ENCODE measurements at regions not wholly inside any gene's neighbourhood (a gene's known extent, or its start where the extent isn't known, plus 50 kb on each side); places are given as distances from the start of the nearest gene placed in this dataset.

DNA sequence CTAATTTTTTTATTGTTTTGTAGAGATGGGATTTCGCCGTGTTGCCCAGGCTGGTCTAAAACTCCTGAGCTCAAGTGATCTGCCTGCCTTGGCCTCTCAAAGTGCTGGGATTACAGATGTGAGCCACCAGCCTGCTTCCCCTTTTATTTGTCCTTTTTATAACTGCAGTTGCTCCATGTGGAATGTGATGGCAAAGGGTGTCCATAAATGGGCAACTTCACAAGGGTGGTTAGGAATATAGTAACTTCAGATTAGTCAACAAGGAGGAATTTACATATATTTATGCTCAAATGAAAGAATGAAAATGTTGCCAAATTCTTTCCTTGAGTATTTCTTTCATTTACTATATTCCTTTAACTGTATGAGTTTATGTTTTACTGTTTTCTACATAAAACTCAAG lies 182.9 kb downstream of the BACH1 start:
- TF ChIP-seq TCF7L2 (IDR thresholded peaks at IDR 0.05; ENCODE audit: low read depth, low read length) (no peak), SIN3A (IDR thresholded peaks at IDR 0.05; ENCODE audit: borderline replicate concordance, insufficient read depth, low read depth, low read length) (no peak), POLR2AphosphoS5 (IDR thresholded peaks at IDR 0.05; ENCODE audit: low read depth, low read length) (no peak)
- Histone ChIP-seq H3K4me1 (ENCODE audit: control insufficient read depth, insufficient read depth, low read length) (no peaks in the 10 kb centered on the region), H3K27ac (ENCODE audit: low read length) (no peak overlapping the region), H3K27me3 (ENCODE audit: control insufficient read depth, insufficient read depth, low read length) (no peaks in the 10 kb centered on the region), H3K9me3 (ENCODE audit: control insufficient read depth, insufficient read depth, low read depth, low read length) (no peaks in the 10 kb centered on the region), H3K36me3 (ENCODE audit: control insufficient read depth, insufficient read depth, low read length) (no peaks in the 10 kb centered on the region), H3K4me3 (ENCODE audit: low read depth in 2 of 2, low read length in 2 of 2) (no peak overlapping the region)
- CTCF ChIA-PET, result no interaction called here
- no peak for DNase-seq (ENCODE audit: low read depth, low spot score)
- intact Hi-C loops (cut with micrococcal nuclease; ENCODE audit: unreplicated experiment) (no loop called here), in situ Hi-C loops (cut with HindIII; ENCODE audit: low pct_unique_long_range_greater_than_20kb, low sequenced_read_pairs) (no loop called here)
- no peak for ATAC-seq
- POLR2A ChIA-PET, result no interaction called here
- BruUV-seq (replicated peaks), result no TSS peak

DNA sequence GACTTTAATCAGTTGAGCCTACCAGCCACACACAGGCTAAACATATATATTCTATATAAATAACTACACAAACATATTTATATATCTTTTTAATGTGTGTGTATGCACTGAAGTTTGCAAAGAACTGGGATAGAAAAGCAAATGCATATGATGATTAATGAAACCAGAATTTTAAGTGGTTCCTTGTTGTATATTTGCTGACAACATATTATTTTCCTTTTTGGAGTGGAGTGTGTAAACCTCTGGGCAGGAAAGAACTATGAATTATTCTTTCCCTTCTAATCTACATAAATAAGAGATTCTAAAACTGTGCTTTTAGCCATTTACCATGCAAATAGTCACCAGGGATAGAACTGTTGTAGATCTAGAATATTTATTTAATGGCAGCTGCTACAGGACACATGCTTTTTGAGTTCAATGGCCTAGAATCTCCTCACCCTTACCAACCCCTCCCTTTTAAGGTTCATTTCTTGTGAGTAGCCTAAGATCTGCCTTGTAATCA lies 187.6 kb downstream of the BACH1 start:
- CTCF ChIA-PET, result no interaction called here
- TF ChIP-seq TCF7L2 (IDR thresholded peaks at IDR 0.05; ENCODE audit: low read depth, low read length), result no peak
- TF ChIP-seq, protein P1, sequence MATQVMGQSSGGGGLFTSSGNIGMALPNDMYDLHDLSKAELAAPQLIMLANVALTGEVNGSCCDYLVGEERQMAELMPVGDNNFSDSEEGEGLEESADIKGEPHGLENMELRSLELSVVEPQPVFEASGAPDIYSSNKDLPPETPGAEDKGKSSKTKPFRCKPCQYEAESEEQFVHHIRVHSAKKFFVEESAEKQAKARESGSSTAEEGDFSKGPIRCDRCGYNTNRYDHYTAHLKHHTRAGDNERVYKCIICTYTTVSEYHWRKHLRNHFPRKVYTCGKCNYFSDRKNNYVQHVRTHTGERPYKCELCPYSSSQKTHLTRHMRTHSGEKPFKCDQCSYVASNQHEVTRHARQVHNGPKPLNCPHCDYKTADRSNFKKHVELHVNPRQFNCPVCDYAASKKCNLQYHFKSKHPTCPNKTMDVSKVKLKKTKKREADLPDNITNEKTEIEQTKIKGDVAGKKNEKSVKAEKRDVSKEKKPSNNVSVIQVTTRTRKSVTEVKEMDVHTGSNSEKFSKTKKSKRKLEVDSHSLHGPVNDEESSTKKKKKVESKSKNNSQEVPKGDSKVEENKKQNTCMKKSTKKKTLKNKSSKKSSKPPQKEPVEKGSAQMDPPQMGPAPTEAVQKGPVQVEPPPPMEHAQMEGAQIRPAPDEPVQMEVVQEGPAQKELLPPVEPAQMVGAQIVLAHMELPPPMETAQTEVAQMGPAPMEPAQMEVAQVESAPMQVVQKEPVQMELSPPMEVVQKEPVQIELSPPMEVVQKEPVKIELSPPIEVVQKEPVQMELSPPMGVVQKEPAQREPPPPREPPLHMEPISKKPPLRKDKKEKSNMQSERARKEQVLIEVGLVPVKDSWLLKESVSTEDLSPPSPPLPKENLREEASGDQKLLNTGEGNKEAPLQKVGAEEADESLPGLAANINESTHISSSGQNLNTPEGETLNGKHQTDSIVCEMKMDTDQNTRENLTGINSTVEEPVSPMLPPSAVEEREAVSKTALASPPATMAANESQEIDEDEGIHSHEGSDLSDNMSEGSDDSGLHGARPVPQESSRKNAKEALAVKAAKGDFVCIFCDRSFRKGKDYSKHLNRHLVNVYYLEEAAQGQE (IDR thresholded peaks at IDR 0.05; ENCODE audit: insufficient read depth in 1 of 2, low read depth in 2 of 2, low read length in 1 of 2), result no peak
- TF ChIP-seq, protein P2, sequence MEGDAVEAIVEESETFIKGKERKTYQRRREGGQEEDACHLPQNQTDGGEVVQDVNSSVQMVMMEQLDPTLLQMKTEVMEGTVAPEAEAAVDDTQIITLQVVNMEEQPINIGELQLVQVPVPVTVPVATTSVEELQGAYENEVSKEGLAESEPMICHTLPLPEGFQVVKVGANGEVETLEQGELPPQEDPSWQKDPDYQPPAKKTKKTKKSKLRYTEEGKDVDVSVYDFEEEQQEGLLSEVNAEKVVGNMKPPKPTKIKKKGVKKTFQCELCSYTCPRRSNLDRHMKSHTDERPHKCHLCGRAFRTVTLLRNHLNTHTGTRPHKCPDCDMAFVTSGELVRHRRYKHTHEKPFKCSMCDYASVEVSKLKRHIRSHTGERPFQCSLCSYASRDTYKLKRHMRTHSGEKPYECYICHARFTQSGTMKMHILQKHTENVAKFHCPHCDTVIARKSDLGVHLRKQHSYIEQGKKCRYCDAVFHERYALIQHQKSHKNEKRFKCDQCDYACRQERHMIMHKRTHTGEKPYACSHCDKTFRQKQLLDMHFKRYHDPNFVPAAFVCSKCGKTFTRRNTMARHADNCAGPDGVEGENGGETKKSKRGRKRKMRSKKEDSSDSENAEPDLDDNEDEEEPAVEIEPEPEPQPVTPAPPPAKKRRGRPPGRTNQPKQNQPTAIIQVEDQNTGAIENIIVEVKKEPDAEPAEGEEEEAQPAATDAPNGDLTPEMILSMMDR (IDR thresholded peaks at IDR 0.05), result no peak
- TF ChIP-seq SIN3A (IDR thresholded peaks at IDR 0.05; ENCODE audit: borderline replicate concordance, insufficient read depth, low read depth, low read length), result no peak
- no peak for TF ChIP-seq POLR2AphosphoS5 (IDR thresholded peaks at IDR 0.05; ENCODE audit: low read depth, low read length)
- BruUV-seq (replicated peaks), result no TSS peak
- no peaks in the 10 kb centered on the region for H3K4me1 ChIP-seq (ENCODE audit: control insufficient read depth, insufficient read depth, low read length)
- no peak overlapping the region for H3K27ac ChIP-seq (ENCODE audit: low read length)
- in situ Hi-C loops (cut with HindIII; ENCODE audit: low pct_unique_long_range_greater_than_20kb, low sequenced_read_pairs), result no loop called here
- H3K36me3 ChIP-seq (ENCODE audit: control insufficient read depth, insufficient read depth, low read length), result no peaks in the 10 kb centered on the region
- ATAC-seq, result no peak
- no peaks in the 10 kb centered on the region for H3K9me3 ChIP-seq (ENCODE audit: control insufficient read depth, insufficient read depth, low read depth, low read length)
- POLR2A ChIA-PET, result no interaction called here
- intact Hi-C loops (cut with micrococcal nuclease; ENCODE audit: unreplicated experiment), result no loop called here
- H3K4me3 ChIP-seq (ENCODE audit: low read depth in 2 of 2, low read length in 2 of 2), result no peak overlapping the region
- no peak for DNase-seq (ENCODE audit: low read depth, low spot score)
- H3K27me3 ChIP-seq (ENCODE audit: control insufficient read depth, insufficient read depth, low read length), result no peaks in the 10 kb centered on the region

Data from Panc1 (cell line).